A673 (cell line): ENCODE measurements at regions not wholly inside any gene's neighbourhood (a gene's known extent, or its start where the extent isn't known, plus 50 kb on each side); places are given as distances from the start of the nearest gene placed in this dataset.

Experiments
- BruUV-seq: library from RNA; stranded (reverse); fragments of 400-500 nt; replicated peaks from 2 replicates; lab custom pipeline; 2021; lab: Mats Ljungman, UMichigan
- CTCF ChIA-PET: fragments of 300-600 bp; sonication (Branson Sonifier 250); formaldehyde crosslinking; loops from one replicate; lab custom pipeline; 2022; ENCODE audit warnings: antibody characterized with exemption; lab: Charles Lee
- POLR2A ChIA-PET: fragments of 300-600 bp; sonication (Branson Sonifier 250); formaldehyde crosslinking; loops from one replicate; lab custom pipeline; 2022; ENCODE audit warnings: antibody characterized with exemption; ENCODE audit not compliant: low non-redundant PET; lab: Charles Lee
- DNase-seq: peaks from one replicate; pipeline ENCODE4 v3.0.0-alpha.2; 2015; ENCODE audit warnings: low spot score
- H3K27ac ChIP-seq: fragments of 200-600 bp; sonication (generic); 2 replicates; pipeline ENCODE4 v1.5.1; 2016; ENCODE audit warnings: mixed run types, low read depth, mild to moderate bottlenecking, mixed read lengths, antibody characterized with exemption, low read length; ENCODE audit not compliant: poor library complexity, severe bottlenecking
- H3K27me3 ChIP-seq: fragments of 200-600 bp; sonication (generic); replicated peaks from 2 replicates; pipeline ENCODE4 v1.6.1; 2017; ENCODE audit warnings: mixed run types, low read depth, mild to moderate bottlenecking, mixed read lengths, antibody characterized with exemption, low read length; ENCODE audit not compliant: insufficient read depth, poor library complexity
- H3K36me3 ChIP-seq: fragments of 200-600 bp; sonication (generic); 2 replicates; pipeline ENCODE4 v1.6.1; 2016; ENCODE audit warnings: mixed run types, mild to moderate bottlenecking, mixed read lengths, antibody characterized with exemption, low read length; ENCODE audit not compliant: insufficient read depth, poor library complexity, severe bottlenecking
- H3K4me1 ChIP-seq: fragments of 200-600 bp; sonication (generic); 2 replicates; pipeline ENCODE4 v1.6.1; 2017; ENCODE audit warnings: mixed run types, mild to moderate bottlenecking, mixed read lengths, antibody characterized with exemption, low read length; ENCODE audit not compliant: insufficient read depth, poor library complexity, severe bottlenecking
- H3K4me3 ChIP-seq: fragments of 200-600 bp; sonication (generic); 2 replicates; pipeline ENCODE4 v1.5.1; 2016; ENCODE audit warnings: low read depth, mixed run types, mild to moderate bottlenecking, mixed read lengths, low read length; ENCODE audit not compliant: poor library complexity, severe bottlenecking
- H3K9me3 ChIP-seq: fragments of 200-600 bp; sonication (generic); 2 replicates; pipeline ENCODE4 v1.6.1; 2016; ENCODE audit warnings: mixed run types, low read depth, mild to moderate bottlenecking, mixed read lengths, antibody characterized with exemption, low read length; ENCODE audit not compliant: poor library complexity, severe bottlenecking
- CTCF ChIP-seq: fragments of 300-800, 200-600 bp; sonication (generic); conservative IDR thresholded peaks from 2 replicates; pipeline ENCODE4 v1.5.1; 2017; ENCODE audit warnings: low read depth, mild to moderate bottlenecking, antibody characterized with exemption, low read length, moderate library complexity, mixed read lengths
- EZH2 ChIP-seq: fragments of 200-600 bp; sonication (generic); IDR thresholded peaks from 2 replicates; pipeline ENCODE4 v1.6.1; 2017; ENCODE audit warnings: borderline replicate concordance, low read depth, mild to moderate bottlenecking, mixed read lengths, antibody characterized with exemption, low read length; ENCODE audit not compliant: poor library complexity, severe bottlenecking
- intact Hi-C: fragments of 100-400 bp; cut with micrococcal nuclease; formaldehyde crosslinking; loops from one replicate; pipeline ENCODE4 v1.10.0; 2022; ENCODE audit not compliant: unreplicated experiment

GRCh38 chr12:102302553-102302952 lies 104.9 kb upstream of the PMCH start:
- POLR2A ChIA-PET = no interaction called here
- peaks cover 6% of the 10 kb centered on the region for H3K27me3 ChIP-seq
- no TSS peak for BruUV-seq
- intact Hi-C loops = no loop called here
- CTCF ChIA-PET = no interaction called here
- no peaks in the 10 kb centered on the region for H3K4me1 ChIP-seq
- no peak for TF ChIP-seq CTCF
- no peak for TF ChIP-seq EZH2
- H3K4me3 ChIP-seq = no peak overlapping the region
- H3K9me3 ChIP-seq = no peaks in the 10 kb centered on the region
- no peak overlapping the region for H3K27ac ChIP-seq
- peak; percentile 12 for DNase-seq
- H3K36me3 ChIP-seq = no peaks in the 10 kb centered on the region

GRCh38 chr12:102301547-102301946 lies 103.9 kb upstream of the PMCH start:
- intact Hi-C loops = loop anchor here (2.0 kb wide), 1 partner anchor 183 kb away; no protein-coding TSS in a partner anchor

GRCh38 chr12:102300824-102301461 lies 103.3 kb upstream of the PMCH start:
- TF ChIP-seq EZH2 = no peak
- TF ChIP-seq CTCF = peak; percentile 59
- BruUV-seq = no TSS peak

More at GRCh38 chr12:102301547-102301946, 103.9 kb upstream of the PMCH start:
- ChIA-PET POLR2A (no interaction called here), CTCF (no interaction called here)
- Histone ChIP-seq H3K4me1 (no peaks in the 10 kb centered on the region), H3K27me3 (peaks cover 6% of the 10 kb centered on the region), H3K4me3 (no peak overlapping the region), H3K9me3 (no peaks in the 10 kb centered on the region), H3K36me3 (no peaks in the 10 kb centered on the region), H3K27ac (no peak overlapping the region)
- BruUV-seq = no TSS peak
- TF ChIP-seq CTCF (no peak), EZH2 (no peak)
- DNase-seq = no peak

More at GRCh38 chr12:102300824-102301461, 103.3 kb upstream of the PMCH start:
- Histone ChIP-seq H3K4me1 (no peaks in the 10 kb centered on the region), H3K9me3 (no peaks in the 10 kb centered on the region), H3K36me3 (no peaks in the 10 kb centered on the region), H3K27me3 (peaks cover 6% of the 10 kb centered on the region), H3K4me3 (no peak overlapping the region), H3K27ac (no peak overlapping the region)
- DNase-seq = peak; percentile 66
- ChIA-PET POLR2A (no interaction called here), CTCF (interaction anchor here (0.7 kb wide), 1 partner anchor 440 kb away, joined by 4 read pairs; no protein-coding TSS in a partner anchor)
- intact Hi-C loops = loop anchor here (2.0 kb wide), 1 partner anchor 184 kb away; no protein-coding TSS in a partner anchor
